GM19324 (cell line): ENCODE measurements at regions not wholly inside any gene's neighbourhood (a gene's known extent, or its start where the extent isn't known, plus 50 kb on each side); places are given as distances from the start of the nearest gene placed in this dataset.
A peak's percentile ranks its signal among the peaks of the same experiment; 100 is the strongest.

Experiments used
- ATAC-seq: cut with Tn5 transposase; IDR thresholded peaks from one replicate; pipeline ENCODE4 v1.9.1; 2021; ENCODE audit warnings: mild to moderate bottlenecking, moderate library complexity; ENCODE audit not compliant: unreplicated experiment, low FRiP score

DNA sequence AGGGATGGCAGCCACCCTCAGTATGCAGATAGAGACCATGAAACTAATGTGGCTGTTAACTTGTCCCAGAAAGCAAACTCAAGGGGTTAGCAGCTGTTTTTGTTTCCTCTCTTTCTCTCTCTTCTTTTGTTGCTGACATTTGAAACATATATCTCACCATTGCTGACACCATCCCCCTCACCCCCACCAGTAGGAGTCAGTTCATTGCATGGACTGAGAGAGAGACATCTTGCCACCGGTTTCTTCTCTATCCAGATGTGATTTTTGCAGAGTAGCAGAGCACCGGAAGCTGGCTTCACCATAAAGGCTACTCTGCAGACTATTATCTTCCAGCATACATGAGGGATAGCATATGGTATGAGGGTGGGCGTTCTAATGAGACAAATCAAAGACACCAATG, 177.1 kb upstream of the FRG1 start:
- no peak for ATAC-seq

DNA sequence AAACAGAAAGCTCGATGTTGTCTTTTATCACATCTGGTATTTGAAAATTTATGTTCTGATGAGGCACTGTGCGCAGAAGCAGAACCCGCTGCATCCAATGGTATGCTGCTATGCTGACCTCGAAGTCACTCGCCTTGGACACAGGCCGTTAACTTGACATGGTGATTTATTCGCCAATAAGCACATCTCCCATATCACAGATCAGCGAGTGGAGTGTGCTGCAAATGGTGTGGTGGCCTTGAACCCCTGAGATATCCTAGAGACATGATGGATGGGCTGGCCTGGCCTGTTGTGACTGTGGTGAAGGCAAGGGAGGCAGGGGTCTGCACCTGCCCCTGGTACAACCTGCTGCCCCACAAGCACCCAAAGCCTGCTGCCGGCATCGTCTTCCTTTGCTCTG, 175.4 kb upstream of the FRG1 start:
- no peak for ATAC-seq

DNA sequence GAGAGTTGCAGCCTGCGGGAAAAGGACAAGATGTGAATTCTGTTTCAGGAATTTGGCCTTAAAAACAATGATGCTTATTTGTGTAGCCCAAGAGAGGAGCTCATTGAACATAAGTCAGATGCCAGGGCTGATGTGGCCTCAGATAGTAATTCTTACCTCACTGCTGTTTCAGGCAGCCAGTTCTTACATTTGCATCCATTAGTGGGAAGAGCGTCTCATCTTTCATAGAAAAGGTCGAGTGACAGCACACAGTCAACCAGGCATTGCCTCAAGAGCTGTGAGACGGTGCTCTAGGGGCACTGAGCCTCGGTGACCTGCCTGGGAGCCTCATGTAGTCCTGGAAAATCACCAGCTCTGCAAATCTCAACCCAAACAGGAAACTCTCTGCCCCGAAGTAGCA, 174.9 kb upstream of the FRG1 start:
- ATAC-seq = no peak

DNA sequence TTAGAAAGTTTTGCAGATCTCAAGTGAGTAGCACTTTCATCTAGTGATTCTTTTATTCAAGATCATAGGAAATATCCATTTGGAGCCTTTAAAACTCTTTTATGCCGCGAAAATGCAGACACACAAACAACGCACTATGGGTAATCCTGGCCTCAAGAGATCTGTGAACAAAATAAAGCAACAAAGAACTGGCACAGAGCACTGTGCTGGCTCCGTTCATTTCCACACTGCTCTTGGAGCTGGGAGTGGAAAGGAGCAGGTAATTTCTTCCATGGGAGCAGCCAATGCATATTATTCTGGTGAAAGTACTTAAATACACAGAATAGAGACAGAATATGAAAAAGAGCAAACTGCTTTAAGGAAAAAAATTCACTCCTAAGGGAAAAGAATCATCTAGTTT, 172.7 kb upstream of the FRG1 start:
- no peak for ATAC-seq

DNA sequence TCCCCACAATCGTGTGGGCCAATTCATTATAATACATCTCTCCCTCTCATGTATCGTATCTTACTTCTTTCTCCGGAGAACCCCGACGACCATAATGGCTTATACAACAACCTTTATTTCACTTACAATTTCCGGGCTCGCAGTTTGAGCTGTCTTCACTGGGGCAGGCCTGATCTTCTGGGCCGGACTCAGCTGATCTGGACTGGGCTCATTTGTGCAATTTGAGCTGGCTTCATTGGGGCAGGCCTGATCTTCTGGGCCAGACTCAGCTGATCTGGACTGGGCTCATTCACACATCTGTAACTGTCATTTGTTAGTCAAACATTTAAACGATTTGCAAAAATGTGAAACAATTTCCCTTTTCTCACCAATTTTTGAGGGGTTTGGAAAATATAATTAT, 171.5 kb upstream of the FRG1 start:
- no peak for ATAC-seq

DNA sequence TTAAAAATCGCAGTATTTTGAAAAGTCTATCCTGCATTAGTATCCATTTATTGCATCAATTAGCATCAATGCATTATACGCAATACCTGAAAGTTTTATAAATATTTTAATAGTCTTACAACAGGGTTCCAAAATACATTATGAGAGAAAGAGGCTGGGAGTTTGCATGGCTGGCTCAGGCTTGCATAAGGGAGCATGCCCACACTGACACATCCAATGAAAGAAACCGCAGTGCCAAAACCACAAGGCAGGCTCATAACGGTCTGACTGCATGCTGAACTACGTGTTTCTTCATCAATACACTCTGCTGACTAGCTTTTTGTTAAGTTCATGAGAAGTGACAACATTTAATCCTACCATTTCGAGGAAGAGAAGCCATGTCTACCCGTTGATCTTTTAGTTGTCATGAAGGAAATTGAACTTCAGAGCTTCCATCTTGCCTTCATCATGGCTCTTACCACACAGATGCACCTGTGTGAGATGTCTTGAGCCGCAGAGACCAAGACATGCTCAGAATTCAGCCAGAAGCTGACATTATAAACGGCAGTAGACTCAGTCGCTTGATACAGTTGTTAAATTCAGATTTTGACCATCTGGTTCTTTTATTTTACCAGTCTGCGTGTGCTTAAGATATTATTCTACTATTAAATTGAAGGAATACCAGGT, 168.8 kb upstream of the FRG1 start:
- ATAC-seq = no peak

DNA sequence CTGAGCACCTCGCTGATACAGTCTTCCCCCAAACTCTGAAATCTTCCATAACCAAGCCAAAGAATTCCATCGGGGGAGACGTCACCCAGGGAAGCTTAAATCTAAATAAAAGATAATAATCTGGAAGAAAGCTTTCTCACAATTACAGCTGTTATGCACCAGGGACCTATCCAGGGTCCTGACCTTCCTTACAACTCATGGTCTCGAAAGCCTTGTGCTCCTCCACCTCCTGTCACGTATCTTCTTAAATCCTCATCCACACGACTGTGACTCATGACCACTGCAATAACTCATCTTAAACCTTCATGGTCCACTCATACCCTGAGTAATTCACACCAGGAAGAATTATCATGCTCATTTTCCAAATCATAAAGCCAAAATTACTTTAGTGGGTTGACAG, 166.8 kb upstream of the FRG1 start:
- ATAC-seq = no peak

DNA sequence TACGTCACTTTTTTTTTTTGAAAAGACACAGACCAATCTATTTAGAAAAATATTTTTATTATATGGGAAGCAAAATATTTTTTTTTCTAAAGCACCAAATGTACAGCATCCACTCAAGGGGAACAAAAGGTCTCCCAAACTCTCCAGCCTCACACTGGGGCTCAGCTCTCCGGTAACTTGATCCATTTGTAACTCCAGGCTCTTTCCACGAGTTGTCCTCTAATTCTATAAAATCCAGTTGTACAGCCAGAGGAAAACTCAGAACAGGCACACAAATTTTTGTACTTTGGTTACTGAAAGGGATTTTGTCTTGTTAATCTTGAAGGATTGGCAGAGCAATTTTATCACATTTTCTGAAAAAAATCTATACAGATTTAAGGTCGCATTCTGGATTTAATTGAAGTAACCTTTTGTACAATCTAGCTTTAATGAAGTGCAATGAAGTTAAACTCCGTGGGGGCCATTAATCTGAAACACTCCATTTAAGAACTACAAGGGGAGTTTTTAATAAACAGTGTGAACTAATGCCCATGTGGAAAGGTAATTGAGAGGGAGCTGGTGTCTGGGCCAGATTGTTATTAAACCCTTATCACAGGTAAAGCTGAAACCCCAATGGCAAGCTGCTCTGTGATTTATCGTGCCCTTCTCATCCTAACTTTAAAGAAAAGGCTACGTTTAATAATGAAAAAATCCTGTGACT, 161.2 kb upstream of the FRG1 start:
- ATAC-seq = no peak

DNA sequence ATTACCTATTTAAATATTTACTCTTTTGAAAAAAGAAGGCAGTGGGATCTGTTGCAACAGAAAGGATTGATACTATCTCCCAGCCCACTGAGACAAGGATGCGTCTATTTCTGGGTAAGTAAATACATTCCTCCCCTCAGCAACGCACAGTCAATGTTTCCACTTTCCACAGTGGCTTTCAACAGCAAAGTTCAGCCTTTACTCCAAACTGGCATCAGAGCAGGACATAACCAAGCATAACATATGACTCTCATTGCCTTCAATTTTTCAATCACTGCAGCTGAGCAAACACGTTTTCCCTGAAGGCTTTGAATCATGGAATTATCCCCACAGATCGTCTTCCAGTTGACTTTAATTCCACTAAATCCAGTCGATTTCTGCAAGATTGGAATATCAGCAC, 160.3 kb upstream of the FRG1 start:
- ATAC-seq = no peak

DNA sequence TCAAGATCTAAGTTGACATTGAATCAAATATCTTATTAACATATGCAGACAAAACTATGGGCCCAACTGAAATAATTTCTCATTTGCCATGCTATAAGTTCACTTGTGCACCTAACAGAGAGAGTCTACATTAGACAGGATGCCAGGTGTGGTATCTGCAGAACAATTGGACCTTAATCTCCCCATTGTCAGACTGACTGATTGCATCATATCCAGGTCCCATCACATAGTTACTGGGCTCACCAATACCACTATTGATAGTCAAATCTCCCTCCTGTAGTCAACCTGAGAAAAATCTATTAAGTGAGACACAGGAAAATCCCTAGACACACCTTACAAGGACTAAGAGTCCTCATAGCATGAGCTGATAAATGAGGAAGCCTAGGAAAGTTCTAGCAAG, 156.0 kb upstream of the FRG1 start:
- no peak for ATAC-seq

DNA sequence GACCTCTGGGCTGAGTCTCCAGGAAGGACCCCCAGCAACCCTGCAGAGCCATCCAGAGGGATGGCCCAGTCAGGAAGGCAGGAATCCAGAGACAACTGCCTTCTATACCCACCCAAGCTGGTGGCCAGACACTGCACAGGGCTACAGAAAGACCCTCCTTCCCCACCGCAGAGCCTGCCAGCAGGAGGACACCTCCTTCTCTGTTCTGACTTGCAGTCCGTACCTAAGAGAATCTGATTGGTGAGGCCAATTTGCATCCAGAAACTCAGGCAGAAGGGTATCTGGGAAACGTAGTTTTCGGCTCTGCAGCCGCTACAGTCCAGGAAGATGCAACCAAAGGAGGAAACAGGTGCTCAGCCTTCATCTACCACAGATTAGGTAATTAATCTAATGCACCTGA, 155.4 kb upstream of the FRG1 start:
- ATAC-seq = no peak

DNA sequence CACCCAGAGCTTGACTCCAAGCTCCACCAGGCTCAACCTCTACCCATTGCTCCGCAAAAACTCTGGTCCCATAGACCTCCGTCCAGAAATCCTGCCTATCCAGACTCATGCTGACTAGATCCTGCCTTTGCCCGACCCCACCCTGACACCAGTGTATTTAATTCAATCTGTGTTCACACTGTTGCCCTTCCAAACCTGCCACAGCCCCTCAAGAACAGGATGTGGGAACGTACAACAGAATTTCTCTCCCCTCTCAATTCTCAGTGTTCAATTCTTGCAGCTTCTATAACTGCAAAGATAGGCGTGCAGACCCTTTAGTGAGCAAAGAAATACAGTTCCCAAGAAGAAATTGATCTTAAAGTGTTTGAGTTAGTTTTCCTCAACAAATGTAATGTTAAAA, 154.2 kb upstream of the FRG1 start:
- ATAC-seq = no peak

DNA sequence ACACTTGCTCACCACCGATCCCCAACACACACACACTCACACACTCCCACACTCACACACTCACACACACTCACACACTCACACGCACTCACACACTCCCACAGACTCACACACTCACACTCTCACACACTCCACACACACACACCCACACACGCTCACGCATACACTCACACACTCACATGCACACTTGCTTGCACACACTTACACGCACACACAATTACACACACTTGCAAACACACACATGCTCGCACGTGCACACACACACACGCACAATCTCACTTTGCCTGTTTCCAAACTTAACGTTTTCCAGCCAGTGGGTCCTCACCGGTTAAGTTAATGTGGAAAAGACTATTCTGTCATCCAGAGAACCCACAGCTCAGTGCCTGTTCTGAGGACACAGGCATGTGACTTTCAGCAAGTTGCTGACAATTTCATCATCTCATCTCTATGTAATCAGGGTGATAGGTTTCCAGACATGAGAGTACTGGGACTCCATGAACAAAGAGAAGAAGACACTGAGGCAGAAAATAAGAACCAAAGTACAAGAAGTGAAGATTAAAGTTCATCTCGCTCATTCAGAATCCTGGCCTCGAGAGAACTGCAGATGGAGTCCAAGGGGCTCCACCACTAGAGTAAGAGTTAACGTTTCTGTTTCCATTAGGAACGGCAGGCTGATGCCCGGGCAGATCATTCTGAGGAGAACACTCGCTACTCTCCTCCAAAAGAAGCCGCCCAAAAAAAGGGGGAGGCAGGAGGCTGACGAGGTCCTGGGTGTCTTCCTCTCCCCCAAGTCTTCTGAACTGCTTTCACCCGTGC, 153.2 kb upstream of the FRG1 start:
- ATAC-seq = no peak

DNA sequence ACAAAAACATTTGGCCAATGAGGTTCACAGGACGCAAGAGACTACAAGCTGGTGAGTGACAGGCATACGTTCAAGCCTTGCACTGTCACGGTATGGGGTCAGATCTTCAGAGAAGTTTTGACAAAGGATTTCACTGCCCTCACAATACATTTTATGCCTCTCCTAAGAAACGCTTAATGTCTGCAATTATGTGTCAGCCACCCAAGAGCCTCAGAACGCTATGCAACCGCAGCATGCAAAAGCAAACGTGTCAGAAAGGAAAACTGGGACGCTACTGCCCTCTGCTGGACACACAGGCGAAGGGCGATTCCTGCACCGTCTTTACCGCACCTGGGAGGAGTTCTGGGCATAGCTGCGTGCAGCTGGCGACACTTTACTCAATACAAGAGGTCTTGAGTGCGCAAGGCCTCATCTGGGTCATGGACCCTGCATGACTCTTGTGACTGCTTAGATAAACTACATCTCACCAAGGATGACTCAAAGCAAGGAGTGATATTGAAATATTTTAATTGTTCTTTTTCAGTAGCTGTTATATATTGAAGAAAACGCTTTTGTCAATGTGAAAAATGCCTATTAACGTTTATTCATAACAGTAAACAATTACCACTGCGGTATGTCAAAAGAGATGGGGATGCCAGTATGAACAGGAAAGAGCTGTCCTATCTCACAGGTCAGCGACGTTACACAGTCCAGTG, 147.6 kb upstream of the FRG1 start:
- peak; percentile 85 for ATAC-seq

DNA sequence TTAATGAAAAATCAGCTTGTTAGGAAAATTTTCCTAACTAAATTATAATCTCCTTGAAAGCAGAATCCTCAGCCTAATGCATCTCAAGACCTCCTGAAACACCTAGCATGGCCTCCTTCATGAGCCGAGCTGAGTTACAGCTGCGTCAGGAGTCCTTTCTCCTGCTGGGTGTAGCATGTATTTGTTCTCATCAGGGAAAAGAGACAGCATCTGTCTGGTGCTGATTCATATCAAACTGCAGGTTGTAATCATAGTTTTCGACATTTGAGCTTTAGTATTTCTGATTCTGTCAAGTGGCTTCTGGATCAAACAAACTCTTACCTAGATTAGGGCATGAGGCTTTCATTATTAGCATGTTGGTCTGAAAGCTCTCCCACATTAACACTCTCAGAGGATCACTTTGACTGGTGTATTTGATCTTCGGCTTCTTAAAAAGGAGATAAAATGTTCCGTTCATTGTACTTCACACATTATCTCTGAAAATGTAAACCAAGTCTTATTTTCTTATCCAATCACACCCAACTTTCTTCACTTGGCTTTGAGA, 140.1 kb upstream of the FRG1 start:
- ATAC-seq = no peak

DNA sequence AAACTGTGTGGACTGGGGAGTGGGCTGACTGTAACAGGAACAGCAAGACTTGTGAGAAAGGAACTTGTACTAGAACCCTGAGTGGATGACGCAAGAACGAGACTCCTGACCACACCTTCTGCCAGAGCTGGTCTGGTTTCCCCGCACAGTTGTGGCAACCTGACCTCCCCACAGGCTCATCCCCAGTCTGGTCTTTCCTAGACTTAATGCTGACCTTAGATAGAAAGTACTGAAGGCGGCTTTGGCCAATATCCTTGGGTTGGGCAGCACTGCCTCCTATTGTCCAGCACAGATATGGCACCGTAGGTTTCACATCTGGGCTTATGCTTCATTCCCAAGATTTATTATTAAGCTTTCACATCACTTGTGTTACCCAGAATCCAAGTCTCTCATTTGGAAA, 137.8 kb upstream of the FRG1 start:
- ATAC-seq = no peak

DNA sequence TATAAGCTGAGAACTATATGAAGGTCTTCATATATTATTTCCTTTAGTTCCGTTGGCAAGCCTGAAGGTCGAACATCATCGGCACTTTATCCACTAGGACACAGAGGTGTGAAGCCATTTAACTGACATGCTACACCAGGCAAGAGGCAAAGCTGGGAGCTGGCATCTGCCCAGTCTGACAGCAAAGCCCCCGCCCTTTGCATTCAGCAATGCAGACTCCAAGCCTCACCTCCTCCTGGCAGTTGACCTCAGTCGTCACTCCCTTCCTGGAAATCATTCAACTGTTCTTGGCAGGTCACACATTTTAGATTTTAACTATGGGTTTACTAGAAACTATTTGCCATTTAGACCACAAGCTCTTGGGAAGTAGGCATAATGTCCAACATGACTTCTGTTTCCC, 135.8 kb upstream of the FRG1 start:
- ATAC-seq = no peak

DNA sequence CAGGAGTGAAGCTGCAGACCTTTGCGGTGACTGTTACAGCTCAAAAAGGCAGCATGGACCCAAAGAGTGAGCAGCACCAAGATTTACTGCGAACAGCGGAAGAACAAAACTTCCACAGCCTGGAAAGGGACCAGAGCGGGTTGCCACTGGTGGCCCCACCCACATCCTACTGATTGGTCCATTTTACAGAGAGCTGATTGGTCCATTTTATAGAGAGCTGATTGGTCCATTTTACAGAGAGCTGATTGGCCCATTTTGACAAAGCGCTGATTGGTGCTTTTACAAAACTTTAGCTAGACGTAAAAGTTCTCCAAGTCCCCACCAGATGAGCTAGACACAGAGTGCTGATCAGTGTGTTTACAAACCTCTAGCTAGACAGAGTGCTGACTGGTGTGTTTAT, 134.2 kb upstream of the FRG1 start:
- no peak for ATAC-seq

DNA sequence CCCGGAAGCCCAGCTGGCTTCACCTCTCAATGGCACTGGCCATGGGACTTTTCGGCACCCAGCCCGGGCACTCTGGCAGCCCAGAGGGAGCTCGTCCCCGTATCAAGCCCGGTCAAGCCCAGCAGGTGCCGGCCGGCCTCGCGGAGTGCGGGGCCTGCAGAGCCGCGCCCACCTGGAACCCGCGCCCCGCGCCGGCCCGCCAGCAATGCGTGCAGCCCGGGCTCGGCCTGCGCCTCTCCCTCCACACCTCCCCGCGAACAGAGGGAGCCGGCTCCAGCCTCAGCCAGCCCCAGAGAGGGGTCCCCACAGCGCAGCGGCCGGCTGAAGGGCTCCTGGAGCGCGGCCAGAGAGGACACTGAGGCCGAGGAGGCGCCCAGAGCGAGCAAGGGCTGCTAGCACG, 133.6 kb upstream of the FRG1 start:
- no peak for ATAC-seq

DNA sequence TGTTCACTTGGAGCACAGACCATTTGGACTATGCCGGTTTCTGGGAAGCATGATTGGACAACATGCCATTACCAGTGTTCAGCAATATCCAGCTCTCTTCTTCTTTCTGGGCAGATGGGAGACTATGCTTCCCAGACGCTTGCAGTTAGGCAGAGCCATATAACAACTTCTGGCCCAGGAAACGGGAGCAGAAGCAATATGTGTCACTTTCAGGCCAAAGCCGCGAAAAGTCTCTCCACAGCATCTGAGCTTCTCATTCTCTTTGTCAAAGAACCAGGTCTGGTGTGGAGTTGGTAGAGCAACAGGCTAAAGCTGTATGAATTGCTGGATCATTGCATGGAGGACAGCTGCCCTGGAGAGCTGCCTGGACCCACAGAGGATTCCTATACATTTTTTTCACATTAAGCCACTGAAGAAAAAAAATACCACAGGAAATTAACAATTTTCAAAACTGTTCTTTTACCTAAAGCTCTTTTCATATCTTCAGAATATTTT, 131.4 kb upstream of the FRG1 start:
- ATAC-seq = no peak

DNA sequence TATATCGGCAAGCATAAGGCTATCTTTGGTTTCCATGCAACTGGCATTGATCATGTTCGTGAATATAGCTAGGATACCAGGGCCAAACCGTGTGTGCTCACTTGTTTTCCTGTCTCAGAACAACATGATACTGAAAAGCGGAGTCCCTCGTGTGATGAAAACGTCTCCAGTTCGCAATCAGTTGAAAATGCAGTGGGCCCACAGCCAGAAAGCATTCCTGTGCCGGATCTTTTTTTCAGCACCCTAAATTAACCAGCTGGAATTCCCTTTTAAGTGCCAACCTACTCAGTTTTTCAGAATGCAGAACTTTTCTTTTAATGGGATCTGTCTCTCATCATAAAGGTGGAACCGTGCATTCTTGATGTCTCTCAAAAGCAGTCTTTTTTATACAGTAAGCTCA, 130.8 kb upstream of the FRG1 start:
- no peak for ATAC-seq
